ENCODE measurements at regions not wholly inside any gene's neighbourhood (a gene's known extent, or its start where the extent isn't known, plus 50 kb on each side); places are given as distances from the start of the nearest gene placed in this dataset.

GRCh38 chr1:239288820-239289554, 97.4 kb upstream of the CHRM3 start:
- TF ChIP-seq, protein P1, sequence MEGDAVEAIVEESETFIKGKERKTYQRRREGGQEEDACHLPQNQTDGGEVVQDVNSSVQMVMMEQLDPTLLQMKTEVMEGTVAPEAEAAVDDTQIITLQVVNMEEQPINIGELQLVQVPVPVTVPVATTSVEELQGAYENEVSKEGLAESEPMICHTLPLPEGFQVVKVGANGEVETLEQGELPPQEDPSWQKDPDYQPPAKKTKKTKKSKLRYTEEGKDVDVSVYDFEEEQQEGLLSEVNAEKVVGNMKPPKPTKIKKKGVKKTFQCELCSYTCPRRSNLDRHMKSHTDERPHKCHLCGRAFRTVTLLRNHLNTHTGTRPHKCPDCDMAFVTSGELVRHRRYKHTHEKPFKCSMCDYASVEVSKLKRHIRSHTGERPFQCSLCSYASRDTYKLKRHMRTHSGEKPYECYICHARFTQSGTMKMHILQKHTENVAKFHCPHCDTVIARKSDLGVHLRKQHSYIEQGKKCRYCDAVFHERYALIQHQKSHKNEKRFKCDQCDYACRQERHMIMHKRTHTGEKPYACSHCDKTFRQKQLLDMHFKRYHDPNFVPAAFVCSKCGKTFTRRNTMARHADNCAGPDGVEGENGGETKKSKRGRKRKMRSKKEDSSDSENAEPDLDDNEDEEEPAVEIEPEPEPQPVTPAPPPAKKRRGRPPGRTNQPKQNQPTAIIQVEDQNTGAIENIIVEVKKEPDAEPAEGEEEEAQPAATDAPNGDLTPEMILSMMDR (IDR thresholded peaks at IDR 0.05; ENCODE audit: insufficient read depth, low read depth, low read length), result no peak
- no peak overlapping the region for H3K4me3 ChIP-seq (ENCODE audit: low read depth, low read length)
- no peak for DNase-seq (ENCODE audit: low read depth)

DNA sequence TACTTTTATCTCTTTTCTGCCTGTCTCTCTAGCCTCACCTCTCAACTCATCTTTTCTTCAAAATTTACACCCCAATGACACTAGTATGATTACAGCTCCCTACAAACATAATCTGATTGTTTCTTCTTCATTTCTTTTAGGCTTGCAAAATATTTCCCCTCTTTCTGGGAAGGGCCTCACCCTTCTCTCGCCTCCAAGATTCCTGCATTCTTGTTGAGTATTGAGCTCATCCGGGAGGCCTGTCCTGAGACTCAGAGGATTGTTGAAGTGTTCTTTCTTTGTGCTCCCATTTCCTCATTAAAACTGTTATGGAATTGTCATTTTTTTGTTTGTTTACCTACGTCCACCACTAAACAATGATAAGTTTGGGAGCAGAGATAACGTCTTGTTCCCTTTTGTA, 99.1 kb upstream of the CHRM3 start:
- H3K4me3 ChIP-seq (ENCODE audit: low read depth, low read length), result no peak overlapping the region
- TF ChIP-seq, protein P1 (IDR thresholded peaks at IDR 0.05; ENCODE audit: insufficient read depth, low read depth, low read length), result no peak
- no peak for DNase-seq (ENCODE audit: low read depth)

DNA sequence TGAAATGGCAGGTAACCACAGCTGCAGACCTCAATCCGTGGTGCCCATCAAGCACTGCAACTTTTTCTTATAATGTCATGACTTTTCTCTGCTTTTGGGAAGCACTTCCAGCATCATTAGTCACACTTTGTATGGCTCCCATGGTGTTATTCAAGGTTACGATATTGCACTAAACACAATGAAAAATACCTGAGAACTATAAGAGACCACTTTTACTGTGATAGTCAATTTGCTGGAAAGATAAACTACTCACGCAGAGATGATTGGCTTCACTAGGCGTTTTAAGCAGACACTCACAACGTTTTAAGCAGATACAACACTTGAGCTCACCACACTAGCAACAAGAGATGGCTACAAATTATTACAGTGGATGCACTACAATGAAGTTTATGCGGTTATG, 103.2 kb upstream of the CHRM3 start:
- TF ChIP-seq, protein P1 (IDR thresholded peaks at IDR 0.05; ENCODE audit: insufficient read depth, low read depth, low read length), result no peak
- H3K4me3 ChIP-seq (ENCODE audit: low read depth, low read length), result no peak overlapping the region
- no peak for DNase-seq (ENCODE audit: low read depth)

GRCh38 chr1:239282411-239282810, 104.0 kb upstream of the CHRM3 start:
- no peak overlapping the region for H3K4me3 ChIP-seq (ENCODE audit: low read depth, low read length)
- no peak for DNase-seq (ENCODE audit: low read depth)
- TF ChIP-seq, protein P1 (IDR thresholded peaks at IDR 0.05; ENCODE audit: insufficient read depth, low read depth, low read length), result no peak

DNA sequence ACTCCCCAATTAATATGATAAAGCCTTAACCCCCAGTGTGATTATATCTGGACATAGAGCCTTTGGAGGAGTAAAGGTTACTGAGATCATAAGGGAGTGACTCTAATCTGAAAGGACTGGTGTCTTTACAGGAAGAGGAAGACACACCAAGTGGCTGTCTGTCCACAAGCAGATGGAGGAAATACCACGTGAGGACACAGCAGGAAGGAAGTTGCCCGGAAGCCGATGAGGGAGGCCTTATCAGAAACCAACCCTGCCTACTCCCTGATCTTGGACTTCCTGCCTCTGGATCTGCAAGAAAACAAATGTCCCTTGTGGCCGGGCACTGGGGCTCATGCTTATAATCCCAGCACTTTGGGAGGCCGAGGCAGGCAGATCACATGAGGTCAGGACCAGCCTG, 110.3 kb upstream of the CHRM3 start:
- H3K4me3 ChIP-seq (ENCODE audit: low read depth, low read length), result no peak overlapping the region
- TF ChIP-seq, protein P1 (IDR thresholded peaks at IDR 0.05; ENCODE audit: insufficient read depth, low read depth, low read length), result no peak
- no peak for DNase-seq (ENCODE audit: low read depth)

DNA sequence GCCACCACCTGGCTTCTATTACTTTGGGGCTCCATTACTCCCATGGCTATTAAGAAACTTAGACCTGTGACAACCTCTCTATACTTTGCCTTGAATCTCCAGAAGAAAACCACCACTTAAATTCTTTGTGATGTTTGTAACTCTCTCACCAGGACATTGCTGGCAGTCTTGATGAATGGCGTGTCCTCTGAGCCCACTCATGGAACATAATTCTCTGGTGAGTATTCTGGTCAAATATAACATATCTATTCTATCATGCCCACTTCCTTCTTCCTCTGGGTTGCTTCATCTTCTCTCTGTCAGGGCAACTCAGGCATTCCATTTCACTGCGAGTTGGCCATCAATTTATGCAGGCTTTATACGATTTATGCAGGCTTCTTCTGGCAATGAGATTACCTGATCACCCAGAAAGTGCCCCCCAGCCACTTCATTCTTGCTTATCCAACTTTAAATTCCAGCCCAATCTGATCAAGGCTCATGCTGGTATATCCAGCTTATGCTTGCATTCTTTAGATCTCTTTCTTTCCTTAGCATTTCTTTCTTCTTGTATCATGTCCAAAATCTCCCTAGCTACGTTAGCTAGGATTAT, 112.0 kb upstream of the CHRM3 start:
- no peak overlapping the region for H3K4me3 ChIP-seq (ENCODE audit: low read depth, low read length)
- TF ChIP-seq, protein P1 (IDR thresholded peaks at IDR 0.05; ENCODE audit: insufficient read depth, low read depth, low read length), result no peak
- no peak for DNase-seq (ENCODE audit: low read depth)
